MCF 10A (cell line): ENCODE measurements at regions not wholly inside any gene's neighbourhood (a gene's known extent, or its start where the extent isn't known, plus 50 kb on each side); places are given as distances from the start of the nearest gene placed in this dataset.
A peak's percentile ranks its signal among the peaks of the same experiment; 100 is the strongest.

Source experiments
- BruUV-seq: library from RNA; stranded (reverse); fragments of 400-500 nt; replicated peaks from 2 replicates; lab custom pipeline; 2021; lab: Mats Ljungman, UMichigan
- CTCF ChIA-PET: fragments of 300-600 bp; sonication (Branson Sonifier 250); formaldehyde crosslinking; extraction: SDS; loops from one replicate; lab custom pipeline; 2021; ENCODE audit warnings: antibody characterized with exemption, inconsistent platforms; lab: Yijun Ruan, JAX
- POLR2A ChIA-PET: fragments of 300-600, 350-650 bp; sonication (Branson Sonifier 250); formaldehyde crosslinking; extraction: SDS; loops from one replicate; lab custom pipeline; 2020; ENCODE audit warnings: antibody characterized with exemption, inconsistent platforms; lab: Yijun Ruan, JAX
- DNase-seq: peaks from one replicate; pipeline ENCODE4 v3.0.0-alpha.2; 2018; ENCODE audit not compliant: unreplicated experiment
- H3K27ac Mint-ChIP-seq: one replicate; pipeline ENCODE4 v1.8.0; 2022; ENCODE audit warnings: mild to moderate bottlenecking, low read depth, mixed read lengths; ENCODE audit not compliant: unreplicated experiment
- H3K27me3 Mint-ChIP-seq: one replicate; pipeline ENCODE4 v1.8.0; 2022; ENCODE audit warnings: mixed read lengths; ENCODE audit not compliant: insufficient read depth, unreplicated experiment
- H3K36me3 Mint-ChIP-seq: one replicate; pipeline ENCODE4 v1.8.0; 2022; ENCODE audit warnings: mild to moderate bottlenecking, moderate library complexity, mixed read lengths; ENCODE audit not compliant: insufficient read depth, unreplicated experiment
- H3K4me1 Mint-ChIP-seq: one replicate; pipeline ENCODE4 v1.8.0; 2022; ENCODE audit warnings: mixed read lengths; ENCODE audit not compliant: insufficient read depth, unreplicated experiment
- H3K4me3 Mint-ChIP-seq: one replicate; pipeline ENCODE4 v1.8.0; 2022; ENCODE audit warnings: mild to moderate bottlenecking, moderate library complexity, mixed read lengths; ENCODE audit not compliant: unreplicated experiment
- H3K9me3 Mint-ChIP-seq: one replicate; pipeline ENCODE4 v1.8.0; 2022; ENCODE audit warnings: mixed read lengths; ENCODE audit not compliant: unreplicated experiment
- CTCF ChIP-seq: fragments of 200-600 bp; IDR thresholded peaks from one replicate; pipeline ENCODE4 v1.8.0; 2022; ENCODE audit warnings: antibody characterized with exemption, mild to moderate bottlenecking; ENCODE audit not compliant: unreplicated experiment
- intact Hi-C: fragments of 100-400 bp; cut with micrococcal nuclease; formaldehyde crosslinking; loops from 2 replicates; pipeline ENCODE4 v1.14.1; 2022

- no peak for TF ChIP-seq CTCF
- Mint-ChIP-seq H3K27me3 (peaks cover 25% of the 10 kb centered on the region), H3K36me3 (no peaks in the 10 kb centered on the region), H3K4me3 (no peak overlapping the region), H3K4me1 (no peaks in the 10 kb centered on the region), H3K27ac (no peak overlapping the region), H3K9me3 (no peaks in the 10 kb centered on the region)
- DNase-seq: peak; percentile 20
- intact Hi-C loops: no loop called here
- CTCF ChIA-PET: interaction anchor here (0.6 to 0.7 kb wide), 3 partner anchors 9 to 1110 kb away, joined by 3 to 4 read pairs (median 3); no protein-coding TSS in a partner anchor
- POLR2A ChIA-PET: no interaction called here
- no TSS peak for BruUV-seq
Observed at GRCh38 chr6:85775883-85776282, 133.2 kb upstream of the SYNCRIP start.

DNA sequence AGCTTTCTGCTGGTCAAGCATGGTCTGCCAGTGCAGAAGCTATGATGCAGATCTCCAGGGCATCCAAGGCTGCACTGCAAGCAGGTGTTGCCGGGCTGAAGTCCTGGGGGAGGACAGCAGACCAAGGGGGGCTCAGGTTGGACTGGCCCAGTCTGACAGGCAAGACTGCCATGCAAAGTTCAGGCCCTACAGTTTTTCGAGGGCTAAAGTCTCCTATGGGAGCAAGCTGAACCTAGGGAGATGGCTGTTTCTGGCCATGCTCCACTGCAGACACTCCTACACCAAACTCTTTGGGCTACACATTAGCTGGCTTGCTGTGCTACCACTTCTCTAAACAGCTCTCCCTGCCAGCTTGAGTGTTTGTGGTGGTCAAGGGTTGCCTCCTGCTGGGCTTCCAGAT, 130.0 kb upstream of the SYNCRIP start:
- Mint-ChIP-seq H3K4me3 (no peak overlapping the region), H3K9me3 (no peaks in the 10 kb centered on the region), H3K36me3 (no peaks in the 10 kb centered on the region), H3K4me1 (no peaks in the 10 kb centered on the region), H3K27me3 (peaks cover 36% of the 10 kb centered on the region), H3K27ac (no peak overlapping the region)
- TF ChIP-seq CTCF: no peak
- POLR2A ChIA-PET: no interaction called here
- intact Hi-C loops: no loop called here
- no TSS peak for BruUV-seq
- CTCF ChIA-PET: interaction anchor here (0.5 kb wide), 1 partner anchor 55 kb away, joined by 4 read pairs; no protein-coding TSS in a partner anchor
- DNase-seq: no peak

DNA sequence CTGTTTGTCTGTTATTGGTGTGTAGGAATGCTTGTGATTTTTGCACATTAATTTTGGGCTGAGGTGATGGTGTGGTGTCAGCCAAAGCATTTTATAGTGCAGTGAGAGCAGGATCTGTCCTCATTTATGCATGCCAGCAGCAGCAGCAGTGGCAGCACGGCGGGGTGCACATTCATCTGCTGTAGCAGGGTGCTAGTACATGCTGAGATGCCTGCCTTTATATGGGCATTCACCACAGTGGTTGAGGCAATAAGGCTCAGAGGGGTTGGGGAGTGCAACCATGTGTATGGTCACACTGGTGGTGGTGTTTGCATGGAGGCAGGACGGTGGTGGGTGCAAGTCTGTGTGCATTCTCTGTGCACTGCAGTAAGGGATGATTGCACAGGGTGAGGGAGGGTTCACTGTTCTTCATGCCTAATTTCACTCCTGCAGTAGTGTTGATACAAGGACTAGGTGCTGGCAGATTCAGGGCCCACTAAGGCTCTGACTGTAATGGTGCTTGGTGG, 129.3 kb upstream of the SYNCRIP start:
- no TSS peak for BruUV-seq

GRCh38 chr6:85771455-85771854, 128.8 kb upstream of the SYNCRIP start:
- ChIA-PET POLR2A (no interaction called here), CTCF (interaction anchor here (1.0 kb wide), 1 partner anchor 15 kb away, joined by 3 read pairs; no protein-coding TSS in a partner anchor)
- Mint-ChIP-seq H3K9me3 (no peaks in the 10 kb centered on the region), H3K4me3 (no peak overlapping the region), H3K27me3 (peaks cover 25% of the 10 kb centered on the region), H3K36me3 (no peaks in the 10 kb centered on the region), H3K4me1 (no peaks in the 10 kb centered on the region), H3K27ac (no peak overlapping the region)
- no peak for DNase-seq
- intact Hi-C loops: no loop called here
- TF ChIP-seq CTCF: no peak
- no TSS peak for BruUV-seq

More for the DNA sequence above, 129.3 kb upstream of the SYNCRIP start:
- no peak for TF ChIP-seq CTCF
- H3K4me1 Mint-ChIP-seq: no peaks in the 10 kb centered on the region
- H3K27ac Mint-ChIP-seq: no peak overlapping the region
- intact Hi-C loops: no loop called here
- DNase-seq: no peak
- H3K4me3 Mint-ChIP-seq: no peak overlapping the region
- no peaks in the 10 kb centered on the region for H3K36me3 Mint-ChIP-seq
- CTCF ChIA-PET: interaction anchor here (0.5 to 1.0 kb wide), 2 partner anchors 15 to 56 kb away, joined by 3 to 4 read pairs; no protein-coding TSS in a partner anchor
- POLR2A ChIA-PET: no interaction called here
- no peaks in the 10 kb centered on the region for H3K9me3 Mint-ChIP-seq
- peaks cover 29% of the 10 kb centered on the region for H3K27me3 Mint-ChIP-seq
